Kidney epithelial cell (primary cell): ENCODE measurements at regions not wholly inside any gene's neighbourhood (a gene's known extent, or its start where the extent isn't known, plus 50 kb on each side); places are given as distances from the start of the nearest gene placed in this dataset.

Source experiments
- DNase-seq: peaks from one replicate; pipeline ENCODE4 v3.0.0-alpha.2; 2010; ENCODE audit warnings: low read depth
- H3K27me3 ChIP-seq: 2 replicates; pipeline ENCODE4 v1.6.0; 2011; ENCODE audit warnings: low read length; ENCODE audit not compliant: control insufficient read depth, insufficient read depth
- H3K36me3 ChIP-seq: 2 replicates; pipeline ENCODE4 v1.5.1; 2011; ENCODE audit warnings: low read length; ENCODE audit not compliant: control insufficient read depth, insufficient read depth
- H3K4me3 ChIP-seq: 2 replicates; pipeline ENCODE4 v1.5.1; 2011; ENCODE audit warnings: low read depth, mild to moderate bottlenecking, control low read depth, low read length
- CTCF ChIP-seq: IDR thresholded peaks from 2 replicates; pipeline ENCODE4 v1.5.1; 2011; ENCODE audit warnings: mild to moderate bottlenecking, moderate library complexity, low read length, control low read depth, inconsistent platforms; ENCODE audit not compliant: insufficient read depth, poor library complexity, severe bottlenecking

DNA sequence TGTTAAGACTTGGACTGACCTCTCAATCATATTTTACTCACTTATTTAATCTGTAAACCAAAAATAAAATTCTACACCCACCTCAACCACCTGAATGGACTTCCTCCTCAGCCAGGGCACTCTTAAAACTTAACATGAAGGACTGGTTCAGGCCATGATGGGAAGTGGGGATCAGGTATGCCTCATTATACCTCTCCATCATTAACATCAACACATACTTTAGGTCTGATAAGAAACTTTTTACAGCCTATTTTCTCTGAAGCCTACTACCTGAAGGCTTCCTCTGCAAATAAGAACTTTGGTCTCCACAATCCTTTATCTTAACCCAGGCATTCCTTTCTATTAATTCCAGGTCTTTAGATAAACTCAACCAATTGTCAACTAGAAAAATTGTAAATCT lies 390.0 kb downstream of the AASDHPPT start:
- TF ChIP-seq CTCF, result no peak
- Histone ChIP-seq H3K4me3 (no peak overlapping the region), H3K36me3 (no peaks in the 10 kb centered on the region), H3K27me3 (no peaks in the 10 kb centered on the region)
- no peak for DNase-seq

DNA sequence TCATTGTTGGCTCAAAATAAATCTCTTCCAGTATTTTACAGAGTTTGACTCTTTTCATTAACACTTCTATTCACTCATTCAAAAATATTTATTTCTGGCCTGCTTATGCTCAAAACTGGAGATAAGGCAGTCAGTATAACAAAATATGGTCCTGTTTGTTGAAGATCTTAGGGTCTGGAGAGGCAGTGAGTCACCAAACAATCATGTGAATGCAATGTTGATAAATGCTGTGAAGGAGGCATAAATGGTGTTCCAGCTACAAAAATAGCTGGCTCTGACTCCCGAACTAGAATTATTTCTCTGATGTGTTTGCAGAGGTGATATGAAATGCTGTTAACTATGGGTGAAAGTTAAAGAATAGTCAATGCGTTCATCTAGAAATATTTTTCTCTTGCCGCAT lies 390.6 kb downstream of the AASDHPPT start:
- H3K27me3 ChIP-seq, result no peaks in the 10 kb centered on the region
- DNase-seq, result no peak
- no peak overlapping the region for H3K4me3 ChIP-seq
- TF ChIP-seq CTCF, result no peak
- H3K36me3 ChIP-seq, result no peaks in the 10 kb centered on the region

GRCh38 chr11:106468531-106468930 lies 391.1 kb downstream of the AASDHPPT start:
- Histone ChIP-seq H3K27me3 (no peaks in the 10 kb centered on the region), H3K36me3 (no peaks in the 10 kb centered on the region), H3K4me3 (no peak overlapping the region)
- no peak for DNase-seq
- TF ChIP-seq CTCF, result no peak

DNA sequence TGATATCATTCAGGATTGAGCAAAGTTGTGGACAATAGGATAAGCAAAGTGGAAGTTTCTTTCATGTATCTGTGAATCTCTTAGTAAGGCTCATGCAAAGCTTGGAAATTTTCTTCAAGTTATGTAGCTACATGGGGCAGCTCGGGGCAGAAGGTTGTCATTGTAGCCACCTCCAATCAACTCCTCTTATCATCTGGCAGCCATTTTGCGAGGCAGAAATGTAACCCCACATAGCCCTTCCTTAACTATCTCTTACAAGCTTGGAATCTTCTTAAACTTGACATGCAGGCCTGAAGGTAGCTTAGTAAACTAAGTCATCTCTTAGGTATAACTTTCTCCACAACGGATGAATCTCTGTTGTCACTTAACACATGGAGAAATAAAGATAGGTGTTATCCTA lies 392.8 kb downstream of the AASDHPPT start:
- Histone ChIP-seq H3K27me3 (no peaks in the 10 kb centered on the region), H3K4me3 (no peak overlapping the region), H3K36me3 (no peaks in the 10 kb centered on the region)
- no peak for DNase-seq
- no peak for TF ChIP-seq CTCF

- Histone ChIP-seq H3K4me3 (no peak overlapping the region), H3K27me3 (no peaks in the 10 kb centered on the region), H3K36me3 (no peaks in the 10 kb centered on the region)
- TF ChIP-seq CTCF, result no peak
- DNase-seq, result no peak
These were observed 393.8 kb downstream of the AASDHPPT start for GRCh38 chr11:106471276-106471675.

GRCh38 chr11:106473089-106473722 lies 395.7 kb downstream of the AASDHPPT start:
- Histone ChIP-seq H3K4me3 (no peak overlapping the region), H3K36me3 (no peaks in the 10 kb centered on the region), H3K27me3 (no peaks in the 10 kb centered on the region)
- no peak for DNase-seq
- no peak for TF ChIP-seq CTCF
